Loucy (cell line): ENCODE measurements at regions not wholly inside any gene's neighbourhood (a gene's known extent, or its start where the extent isn't known, plus 50 kb on each side); places are given as distances from the start of the nearest gene placed in this dataset.

ENCODE experiments used
- CTCF ChIP-seq: fragments of 200-600 bp; sonication (generic); conservative IDR thresholded peaks from 2 replicates; pipeline ENCODE4 v1.5.1; 2014; ENCODE audit warnings: mild to moderate bottlenecking, antibody characterized with exemption, low read length
- EZH2phosphoT487 ChIP-seq: fragments of 200-600 bp; IDR thresholded peaks from 2 replicates; pipeline ENCODE4 v1.6.1; 2018; ENCODE audit warnings: antibody characterized with exemption, mild to moderate bottlenecking, moderate library complexity, borderline replicate concordance

DNA sequence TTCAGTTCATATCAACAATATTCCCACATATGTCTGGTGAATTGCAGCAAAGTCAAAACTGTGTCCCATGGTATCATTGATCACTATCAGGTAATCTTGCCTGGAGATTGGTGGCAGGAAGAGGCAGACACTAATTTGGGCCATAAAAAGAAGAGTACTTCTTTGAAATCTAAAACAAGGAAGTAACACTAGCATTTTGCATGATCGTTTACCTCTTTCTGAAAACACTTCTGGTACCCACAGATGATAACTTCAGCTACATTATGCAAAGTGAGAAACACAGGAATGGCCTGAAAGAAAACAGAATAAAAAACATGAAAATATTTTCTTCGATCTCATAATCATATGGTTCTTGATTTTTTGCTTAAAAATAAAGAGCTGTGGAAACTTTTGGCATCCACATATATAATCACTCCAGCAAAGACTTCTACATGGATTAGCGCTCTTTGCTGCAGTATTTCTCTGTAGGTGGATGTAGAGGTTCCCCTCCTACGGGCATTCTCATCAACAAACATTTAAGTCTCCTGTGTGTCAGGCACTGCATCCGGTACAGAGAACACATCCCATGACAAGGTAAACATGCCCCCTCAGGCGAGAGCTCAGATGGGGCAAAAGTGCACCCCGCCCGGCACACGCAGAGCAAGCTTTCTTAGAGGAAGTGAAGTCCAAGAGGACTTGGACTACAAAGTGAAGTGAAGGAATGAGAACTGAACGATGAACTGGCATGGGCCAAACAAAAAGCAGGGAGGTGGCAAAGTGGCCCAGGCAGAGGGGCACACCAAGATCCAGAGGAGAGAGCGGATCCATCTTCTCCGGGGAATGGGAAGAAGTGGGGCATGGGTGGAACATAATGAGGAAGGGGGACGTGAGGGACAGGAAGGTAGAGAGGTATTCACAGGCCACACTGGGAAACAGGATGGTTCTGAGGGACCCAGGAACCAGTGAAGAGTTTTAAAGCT, 68.0 kb upstream of the RIOK3 start:
- no peak for TF ChIP-seq CTCF
- no peak for TF ChIP-seq EZH2phosphoT487
